Endothelial cell of umbilical vein (primary cell): ENCODE measurements at regions not wholly inside any gene's neighbourhood (a gene's known extent, or its start where the extent isn't known, plus 50 kb on each side); places are given as distances from the start of the nearest gene placed in this dataset.

ENCODE experiments used
- BruUV-seq: library from RNA; stranded (reverse); fragments of 400-500 nt; replicated peaks from 2 replicates; lab custom pipeline; 2021; lab: Mats Ljungman, UMichigan
- CTCF ChIA-PET: fragments of 300-600, 350-600 bp; sonication (Branson Sonifier 250); formaldehyde crosslinking; loops from one replicate; lab custom pipeline; 2021; ENCODE audit warnings: antibody characterized with exemption, inconsistent platforms; lab: Charles Lee
- POLR2A ChIA-PET: fragments of 300-600, 350-600 bp; sonication (Branson Sonifier 250); formaldehyde crosslinking; loops from one replicate; lab custom pipeline; 2021; ENCODE audit warnings: antibody characterized with exemption, inconsistent platforms; lab: Charles Lee
- DNase-seq: peaks from one replicate; pipeline ENCODE4 v3.0.0-alpha.2; 2011; ENCODE audit warnings: low read depth, low spot score
- FAIRE-seq: peaks from 2 replicates; lab custom pipeline; 2011; peaks lifted over from hg19 to GRCh38; lab: Jason Lieb, UNC
- H2AFZ ChIP-seq: 2 replicates; pipeline ENCODE4 v1.6.0; 2012; ENCODE audit warnings: low read depth, low read length, control low read depth, inconsistent platforms
- H3K27ac ChIP-seq: 2 replicates; pipeline ENCODE4 v1.5.1; 2011; ENCODE audit warnings: low read depth, mild to moderate bottlenecking, control low read depth, low read length, moderate library complexity; ENCODE audit not compliant: insufficient read depth
- H3K27me3 ChIP-seq, 2 experiments: 2 replicates each; pipeline versions ENCODE4 v1.6.0 to v1.6.1; 2011; ENCODE audit warnings: low read length in 2 of 2, mixed read lengths in 1 of 2; ENCODE audit not compliant: control insufficient read depth in 2 of 2, insufficient read depth in 2 of 2
- H3K36me3 ChIP-seq, 2 experiments: 2 replicates in 1 of 2; 3 replicates in 1 of 2; pipeline ENCODE4 v1.5.1; 2011; ENCODE audit warnings: low read length in 2 of 2, mild to moderate bottlenecking in 1 of 2, moderate library complexity in 1 of 2; ENCODE audit not compliant: control insufficient read depth in 2 of 2, insufficient read depth in 2 of 2; ENCODE audit errors: extremely low read depth in 1 of 2
- H3K4me1 ChIP-seq: 3 replicates; pipeline ENCODE4 v1.5.1; 2011; ENCODE audit warnings: mild to moderate bottlenecking, low read length; ENCODE audit not compliant: control insufficient read depth, insufficient read depth; ENCODE audit errors: extremely low read depth
- H3K4me2 ChIP-seq: 2 replicates; pipeline ENCODE4 v1.6.1; 2011; ENCODE audit warnings: low read length, control low read depth, mixed read lengths; ENCODE audit not compliant: insufficient read depth
- H3K4me3 ChIP-seq, 3 experiments: fragments of 200-600 bp in 1 of 3; sonication (generic), shearing (Covaris generic) in 1 of 3; replicated peaks in 1 of 3; 2 replicates each; pipeline ENCODE4 v1.5.1; 2011 to 2016; ENCODE audit warnings: control low read depth in 3 of 3, low read length in 3 of 3, mild to moderate bottlenecking in 2 of 3, inconsistent platforms in 1 of 3, low read depth in 1 of 3, moderate library complexity in 1 of 3; ENCODE audit not compliant: insufficient read depth in 1 of 3
- H3K79me2 ChIP-seq: 2 replicates; pipeline ENCODE4 v1.6.0; 2012; ENCODE audit warnings: low read length, inconsistent platforms; ENCODE audit not compliant: control insufficient read depth, insufficient read depth
- H3K9ac ChIP-seq: replicated peaks from 2 replicates; pipeline ENCODE3; 2011; ENCODE audit warnings: low read length, control low read depth; ENCODE audit not compliant: insufficient read depth; ENCODE audit errors: extremely low read depth
- H3K9me1 ChIP-seq: replicated peaks from 3 replicates; pipeline ENCODE4 v1.6.0; 2011; ENCODE audit warnings: mild to moderate bottlenecking, low read length; ENCODE audit not compliant: control insufficient read depth, insufficient read depth; ENCODE audit errors: extremely low read depth
- H3K9me3 ChIP-seq: replicated peaks from 2 replicates; pipeline ENCODE4 v1.5.1; 2012; ENCODE audit warnings: low read length, inconsistent platforms; ENCODE audit not compliant: control insufficient read depth, insufficient read depth
- H4K20me1 ChIP-seq: replicated peaks from 2 replicates; pipeline ENCODE3; 2011; ENCODE audit warnings: mild to moderate bottlenecking, low read length; ENCODE audit not compliant: control insufficient read depth, insufficient read depth; ENCODE audit errors: extremely low read depth
- EZH2 ChIP-seq: IDR thresholded peaks from 2 replicates; pipeline ENCODE4 v1.6.1; 2012; ENCODE audit warnings: borderline replicate concordance, low read depth, mild to moderate bottlenecking, moderate library complexity, low read length, inconsistent platforms; ENCODE audit not compliant: severe bottlenecking
- FOS ChIP-seq: IDR thresholded peaks from 2 replicates; pipeline ENCODE4 v1.6.1; 2011; ENCODE audit warnings: mild to moderate bottlenecking, low read length, moderate library complexity, borderline replicate concordance; ENCODE audit not compliant: insufficient read depth
- GATA2 ChIP-seq: IDR thresholded peaks from 2 replicates; pipeline ENCODE4 v1.7.0; 2011; ENCODE audit warnings: low read depth, mild to moderate bottlenecking, moderate library complexity, mixed read lengths, low read length; ENCODE audit not compliant: insufficient read length, insufficient read depth
- JUN ChIP-seq: IDR thresholded peaks from 2 replicates; pipeline ENCODE4 v1.6.1; 2011; ENCODE audit warnings: borderline replicate concordance, low read depth; ENCODE audit not compliant: insufficient read length, insufficient read depth
- MAX ChIP-seq: IDR thresholded peaks from 2 replicates; pipeline ENCODE4 v1.6.1; 2011; ENCODE audit not compliant: insufficient read depth, insufficient read length
- MYC ChIP-seq: IDR thresholded peaks from one replicate; pipeline ENCODE4 v1.6.1; 2011; ENCODE audit warnings: mild to moderate bottlenecking, low read depth, low read length
- POLR2A ChIP-seq: IDR thresholded peaks from 2 replicates; pipeline ENCODE4 v1.6.1; 2012; ENCODE audit warnings: low read depth, mild to moderate bottlenecking, control low read depth, low read length
- POLR2AphosphoS5 ChIP-seq: IDR thresholded peaks from 2 replicates; pipeline ENCODE4 v1.6.1; 2012; ENCODE audit warnings: low read depth, mild to moderate bottlenecking, control low read depth, low read length, moderate library complexity; ENCODE audit not compliant: insufficient read depth
- dilution Hi-C: fragments of 300-500 bp; cut with MboI; formaldehyde crosslinking; loops from one replicate; pipeline ENCODE4 v1.15.0; 2019; ENCODE audit warnings: low sequenced_read_pairs; ENCODE audit not compliant: extremely low pct_ligation_motif_present
- intact Hi-C: fragments of 100-400 bp; cut with micrococcal nuclease; formaldehyde crosslinking; loops from one replicate; pipeline ENCODE4 v1.10.0; 2022
- TF ChIP-seq, protein P1 (sequence below), 2 donors: IDR thresholded peaks; 1 replicate in 1 of 2; 2 replicates in 1 of 2; pipeline ENCODE4 v1.5.1; 2011; ENCODE audit warnings: low read length in 2 of 2, mild to moderate bottlenecking in 2 of 2, moderate library complexity in 2 of 2, control low read depth in 1 of 2, inconsistent platforms in 1 of 2, low read depth in 1 of 2; ENCODE audit not compliant: insufficient read depth in 1 of 2; ENCODE audit errors: extremely low read depth in 1 of 2

GRCh38 chr16:17827313-17827712 is 356.6 kb upstream of the XYLT1 start:
- intact Hi-C loops: no loop called here
- Histone ChIP-seq H3K4me2 (no peak overlapping the region), H3K27me3 (no peaks in the 10 kb centered on the region), H3K9ac (no peak overlapping the region), H3K36me3 (no peaks in the 10 kb centered on the region), H3K9me1 (no peaks in the 10 kb centered on the region), H2AFZ (no peak overlapping the region), H3K9me3 (no peaks in the 10 kb centered on the region), H4K20me1 (no peaks in the 10 kb centered on the region), H3K27ac (no peak overlapping the region), H3K4me3 (no peak overlapping the region), H3K4me1 (no peaks in the 10 kb centered on the region), H3K79me2 (no peaks in the 10 kb centered on the region)
- no TSS peak for BruUV-seq
- ChIA-PET CTCF (no interaction called here), POLR2A (no interaction called here)
- DNase-seq: no peak
- no peak for FAIRE-seq
- dilution Hi-C loops: no loop called here
- TF ChIP-seq, protein P1, sequence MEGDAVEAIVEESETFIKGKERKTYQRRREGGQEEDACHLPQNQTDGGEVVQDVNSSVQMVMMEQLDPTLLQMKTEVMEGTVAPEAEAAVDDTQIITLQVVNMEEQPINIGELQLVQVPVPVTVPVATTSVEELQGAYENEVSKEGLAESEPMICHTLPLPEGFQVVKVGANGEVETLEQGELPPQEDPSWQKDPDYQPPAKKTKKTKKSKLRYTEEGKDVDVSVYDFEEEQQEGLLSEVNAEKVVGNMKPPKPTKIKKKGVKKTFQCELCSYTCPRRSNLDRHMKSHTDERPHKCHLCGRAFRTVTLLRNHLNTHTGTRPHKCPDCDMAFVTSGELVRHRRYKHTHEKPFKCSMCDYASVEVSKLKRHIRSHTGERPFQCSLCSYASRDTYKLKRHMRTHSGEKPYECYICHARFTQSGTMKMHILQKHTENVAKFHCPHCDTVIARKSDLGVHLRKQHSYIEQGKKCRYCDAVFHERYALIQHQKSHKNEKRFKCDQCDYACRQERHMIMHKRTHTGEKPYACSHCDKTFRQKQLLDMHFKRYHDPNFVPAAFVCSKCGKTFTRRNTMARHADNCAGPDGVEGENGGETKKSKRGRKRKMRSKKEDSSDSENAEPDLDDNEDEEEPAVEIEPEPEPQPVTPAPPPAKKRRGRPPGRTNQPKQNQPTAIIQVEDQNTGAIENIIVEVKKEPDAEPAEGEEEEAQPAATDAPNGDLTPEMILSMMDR (IDR thresholded peaks at IDR 0.05; ENCODE audit: extremely low read depth in 1 of 2, insufficient read depth in 1 of 2, low read depth in 1 of 2, low read length in 2 of 2): no peak
- TF ChIP-seq POLR2AphosphoS5: no peak
- no peak for TF ChIP-seq MAX
- TF ChIP-seq EZH2: no peak
- TF ChIP-seq GATA2: no peak
- TF ChIP-seq JUN: no peak
- no peak for TF ChIP-seq MYC
- no peak for TF ChIP-seq FOS
- no peak for TF ChIP-seq POLR2A
